Liver (tissue), 8 donors: ENCODE measurements at regions not wholly inside any gene's neighbourhood (a gene's known extent, or its start where the extent isn't known, plus 50 kb on each side); places are given as distances from the start of the nearest gene placed in this dataset.

Experiments
- DNase-seq: peaks from one replicate; pipeline ENCODE4 v3.0.0-alpha.2; 2017; ENCODE audit warnings: low spot score
- H3K27ac ChIP-seq, 2 donors: one replicate each; pipeline ENCODE4 v1.7.0; 2013; ENCODE audit warnings: inconsistent platforms in 2 of 2, low read length in 2 of 2, control low read depth in 1 of 2, low read depth in 1 of 2, mild to moderate bottlenecking in 1 of 2
- H3K27me3 ChIP-seq, 4 donors: one replicate each; pipeline versions ENCODE4 v1.6.1 to v1.7.0; 2013; ENCODE audit warnings: low read length in 3 of 4, inconsistent platforms in 1 of 4, mild to moderate bottlenecking in 1 of 4, moderate library complexity in 1 of 4; ENCODE audit not compliant: control insufficient read depth in 4 of 4, insufficient read depth in 4 of 4
- H3K36me3 ChIP-seq, 4 donors: one replicate each; pipeline versions ENCODE4 v1.6.1 to v1.7.0; 2013; ENCODE audit warnings: low read length in 3 of 4, mild to moderate bottlenecking in 3 of 4, low read depth in 1 of 4, moderate library complexity in 1 of 4; ENCODE audit not compliant: control insufficient read depth in 4 of 4, insufficient read depth in 3 of 4
- H3K4me1 ChIP-seq, 4 donors: one replicate each; pipeline versions ENCODE4 v1.6.1 to v1.7.0; 2013; ENCODE audit warnings: low read length in 3 of 4, mild to moderate bottlenecking in 3 of 4, moderate library complexity in 1 of 4; ENCODE audit not compliant: control insufficient read depth in 4 of 4, insufficient read depth in 4 of 4
- H3K4me3 ChIP-seq, 3 donors: one replicate each; pipeline versions ENCODE4 v1.6.1 to v1.7.0; 2013; ENCODE audit warnings: low read length in 3 of 3, control low read depth in 1 of 3, low read depth in 1 of 3, mild to moderate bottlenecking in 1 of 3
- H3K9ac ChIP-seq, 2 donors: one replicate each; pipeline ENCODE4 v1.7.0; 2013; ENCODE audit warnings: low read length in 2 of 2, mild to moderate bottlenecking in 2 of 2, moderate library complexity in 2 of 2, control low read depth in 1 of 2, low read depth in 1 of 2
- H3K9me3 ChIP-seq, 4 donors: one replicate each; pipeline versions ENCODE4 v1.6.1 to v1.7.0; 2013; ENCODE audit warnings: low read length in 3 of 4; ENCODE audit not compliant: control insufficient read depth in 4 of 4
- ATF3 ChIP-seq: IDR thresholded peaks from 2 replicates; pipeline ENCODE4 v1.6.1; 2016; ENCODE audit warnings: antibody characterized with exemption
- CTCF ChIP-seq: fragments of 150-350 bp; IDR thresholded peaks from 2 replicates; pipeline ENCODE4 v1.5.1; 2017; ENCODE audit warnings: improper control_type of control experiment, low read depth, low read length; ENCODE audit not compliant: missing input control
- EGR1 ChIP-seq, 2 donors: IDR thresholded peaks; 2 replicates each; pipeline ENCODE4 v1.6.1; 2016 to 2018; ENCODE audit warnings: antibody characterized with exemption in 2 of 2, low read depth in 2 of 2
- HNF4G ChIP-seq: IDR thresholded peaks from 2 replicates; pipeline ENCODE4 v1.6.1; 2016; ENCODE audit warnings: antibody characterized with exemption
- MAX ChIP-seq: IDR thresholded peaks from 2 replicates; pipeline ENCODE4 v1.6.1; 2016; ENCODE audit warnings: antibody characterized with exemption
- NR2F2 ChIP-seq: IDR thresholded peaks from 2 replicates; pipeline ENCODE4 v1.6.1; 2016; ENCODE audit warnings: antibody characterized with exemption
- RAD21 ChIP-seq, 2 donors: IDR thresholded peaks; 2 replicates each; pipeline ENCODE4 v1.6.1; 2016; ENCODE audit warnings: antibody characterized with exemption in 2 of 2, mild to moderate bottlenecking in 2 of 2
- REST ChIP-seq: IDR thresholded peaks from 2 replicates; pipeline ENCODE4 v1.6.1; 2016; ENCODE audit warnings: antibody characterized with exemption, mild to moderate bottlenecking
- RXRA ChIP-seq, 2 donors: IDR thresholded peaks; 2 replicates each; pipeline ENCODE4 v1.6.1; 2017 to 2018; ENCODE audit warnings: antibody characterized with exemption in 2 of 2, mild to moderate bottlenecking in 1 of 2
- YY1 ChIP-seq: IDR thresholded peaks from 2 replicates; pipeline ENCODE4 v1.6.1; 2016; ENCODE audit warnings: antibody characterized with exemption, mild to moderate bottlenecking
- ZBTB33 ChIP-seq: IDR thresholded peaks from 2 replicates; pipeline ENCODE4 v1.6.1; 2016; ENCODE audit warnings: antibody characterized with exemption
- WGBS: extraction: QIAGEN DNeasy Blood & Tissue Kit; methylation state at CpG from one replicate; pipeline ENCODE4 v1.1.7; 2013; 5-methylcytosine and 5-hydroxymethylcytosine counted together
- donor health status: healthy.
- donor health status: healthy.
- donor health status: healthy.
- donor health status: healthy.
- donor health status: healthy.

GRCh38 chr4:32161392-32161791, 1441.2 kb downstream of the PCDH7 start:
- TF ChIP-seq YY1 (no peak), EGR1 (IDR thresholded peaks at IDR 0.05; ENCODE audit: low read depth in 2 of 2) (no peak), REST (no peak), MAX (no peak), RXRA (IDR thresholded peaks at IDR 0.05) (no peak), ZBTB33 (no peak), RAD21 (IDR thresholded peaks at IDR 0.05) (no peak), CTCF (no peak), NR2F2 (no peak), ATF3 (no peak)
- no peak overlapping the region for H3K27ac ChIP-seq
- WGBS, result 49% methylated on average over 3 of the region's 3 CpGs
- no peaks in the 10 kb centered on the region for H3K36me3 ChIP-seq
- no peak overlapping the region for H3K4me3 ChIP-seq
- no peaks in the 10 kb centered on the region for H3K9me3 ChIP-seq
- no peaks in the 10 kb centered on the region for H3K27me3 ChIP-seq
- H3K9ac ChIP-seq, result no peak overlapping the region
- no peak for DNase-seq
- no peaks in the 10 kb centered on the region for H3K4me1 ChIP-seq

GRCh38 chr4:32163125-32163524, 1443.0 kb downstream of the PCDH7 start:
- no peak overlapping the region for H3K27ac ChIP-seq
- H3K9me3 ChIP-seq, result no peaks in the 10 kb centered on the region
- H3K4me3 ChIP-seq, result no peak overlapping the region
- no peak for DNase-seq
- H3K9ac ChIP-seq, result no peak overlapping the region
- H3K27me3 ChIP-seq, result peaks cover 0 to 2% (median 0%) of the 10 kb centered on the region in 4 donors
- H3K36me3 ChIP-seq, result no peaks in the 10 kb centered on the region
- H3K4me1 ChIP-seq, result no peaks in the 10 kb centered on the region
- TF ChIP-seq EGR1 (IDR thresholded peaks at IDR 0.05; ENCODE audit: low read depth in 2 of 2), result no peak
- TF ChIP-seq HNF4G, result no peak
- 81% methylated on average over 3 of the region's 3 CpGs for WGBS
